ENCODE measurements at regions not wholly inside any gene's neighbourhood (a gene's known extent, or its start where the extent isn't known, plus 50 kb on each side); places are given as distances from the start of the nearest gene placed in this dataset.

- Histone ChIP-seq H3K4me1 (replicated peaks in 1 of 2; ENCODE audit: control insufficient read depth in 2 of 2, insufficient read depth in 2 of 2, low read length in 2 of 2) (no peaks in the 10 kb centered on the region), H3K9ac (ENCODE audit: insufficient read depth in 1 of 2, low read depth in 2 of 2, low read length in 2 of 2) (no peak overlapping the region), H3K9me3 (replicated peaks; ENCODE audit: control insufficient read depth, insufficient read depth, low read depth, low read length) (no peaks in the 10 kb centered on the region), H3K4me3 (no peak overlapping the region), H3K4me2 (ENCODE audit: insufficient read depth, low read length) (no peak overlapping the region), H3K9me1 (ENCODE audit: control insufficient read depth, insufficient read depth, low read length) (peaks cover 3% of the 10 kb centered on the region), H3K36me3 (ENCODE audit: control insufficient read depth, insufficient read depth, low read length) (no peaks in the 10 kb centered on the region), H4K20me1 (replicated peaks; ENCODE audit: control insufficient read depth, insufficient read depth, low read length) (no peaks in the 10 kb centered on the region), H3K27me3 (ENCODE audit: control insufficient read depth in 2 of 2, insufficient read depth in 2 of 2, low read length in 2 of 2) (peaks cover 0 to 26% of the 10 kb centered on the region in 2 experiments; a peak in 2 of 5 replicates), H2AFZ (ENCODE audit: low read depth, low read length) (no peak overlapping the region), H3K27ac (ENCODE audit: extremely low read depth, low read depth, low read length) (no peak overlapping the region), H3K79me2 (ENCODE audit: control insufficient read depth, insufficient read depth, low read length) (no peaks in the 10 kb centered on the region)
- POLR2A ChIA-PET = interaction anchor here (0.5 to 0.7 kb wide), 4 partner anchors 39 to 275 kb away, joined by 3 to 5 read pairs (median 3); no protein-coding TSS in a partner anchor
- no TSS peak for BruUV-seq (replicated peaks)
- 0% methylated on average over 14 of the region's 14 CpGs for WGBS (ENCODE audit: insufficient coverage, low coverage, missing lambda C conversion rate)
- ATAC-seq (no peak), FAIRE-seq (no peak), DNase-seq (ENCODE audit: extremely low read depth in 1 of 4, low spot score in 3 of 4) (no peak)
- CTCF ChIA-PET (ENCODE audit: low intra/inter-chr PET ratio) = no interaction called here
- in situ Hi-C loops (cut with MboI) (no loop called here), intact Hi-C loops (cut with micrococcal nuclease) (no loop called here)
- TF ChIP-seq BRD4 (IDR thresholded peaks at IDR 0.05) (no peak), ZNF263 (CRISPR knock-in tag; IDR thresholded peaks at IDR 0.05; ENCODE audit: borderline replicate concordance) (no peak), ZNF780A (CRISPR knock-in tag; IDR thresholded peaks at IDR 0.05) (no peak), EZH2 (IDR thresholded peaks at IDR 0.05; ENCODE audit: borderline replicate concordance, low read depth, low read length) (no peak), NKRF (IDR thresholded peaks at IDR 0.05; ENCODE audit: borderline replicate concordance) (no peak), NCOR1 (IDR thresholded peaks at IDR 0.05) (no peak), RBM15 (IDR thresholded peaks at IDR 0.05; ENCODE audit: insufficient read depth, low read length) (no peak), ATF1 (CRISPR knock-in tag; IDR thresholded peaks at IDR 0.05) (no peak), ATF1 (tag; IDR thresholded peaks at IDR 0.05) (no peak), ZNF384 (IDR thresholded peaks at IDR 0.05; ENCODE audit: low read depth, low read length) (no peak)
- TF ChIP-seq, protein P1, sequence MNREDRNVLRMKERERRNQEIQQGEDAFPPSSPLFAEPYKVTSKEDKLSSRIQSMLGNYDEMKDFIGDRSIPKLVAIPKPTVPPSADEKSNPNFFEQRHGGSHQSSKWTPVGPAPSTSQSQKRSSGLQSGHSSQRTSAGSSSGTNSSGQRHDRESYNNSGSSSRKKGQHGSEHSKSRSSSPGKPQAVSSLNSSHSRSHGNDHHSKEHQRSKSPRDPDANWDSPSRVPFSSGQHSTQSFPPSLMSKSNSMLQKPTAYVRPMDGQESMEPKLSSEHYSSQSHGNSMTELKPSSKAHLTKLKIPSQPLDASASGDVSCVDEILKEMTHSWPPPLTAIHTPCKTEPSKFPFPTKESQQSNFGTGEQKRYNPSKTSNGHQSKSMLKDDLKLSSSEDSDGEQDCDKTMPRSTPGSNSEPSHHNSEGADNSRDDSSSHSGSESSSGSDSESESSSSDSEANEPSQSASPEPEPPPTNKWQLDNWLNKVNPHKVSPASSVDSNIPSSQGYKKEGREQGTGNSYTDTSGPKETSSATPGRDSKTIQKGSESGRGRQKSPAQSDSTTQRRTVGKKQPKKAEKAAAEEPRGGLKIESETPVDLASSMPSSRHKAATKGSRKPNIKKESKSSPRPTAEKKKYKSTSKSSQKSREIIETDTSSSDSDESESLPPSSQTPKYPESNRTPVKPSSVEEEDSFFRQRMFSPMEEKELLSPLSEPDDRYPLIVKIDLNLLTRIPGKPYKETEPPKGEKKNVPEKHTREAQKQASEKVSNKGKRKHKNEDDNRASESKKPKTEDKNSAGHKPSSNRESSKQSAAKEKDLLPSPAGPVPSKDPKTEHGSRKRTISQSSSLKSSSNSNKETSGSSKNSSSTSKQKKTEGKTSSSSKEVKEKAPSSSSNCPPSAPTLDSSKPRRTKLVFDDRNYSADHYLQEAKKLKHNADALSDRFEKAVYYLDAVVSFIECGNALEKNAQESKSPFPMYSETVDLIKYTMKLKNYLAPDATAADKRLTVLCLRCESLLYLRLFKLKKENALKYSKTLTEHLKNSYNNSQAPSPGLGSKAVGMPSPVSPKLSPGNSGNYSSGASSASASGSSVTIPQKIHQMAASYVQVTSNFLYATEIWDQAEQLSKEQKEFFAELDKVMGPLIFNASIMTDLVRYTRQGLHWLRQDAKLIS (CRISPR knock-in tag; IDR thresholded peaks at IDR 0.05) = no peak
- TF ChIP-seq, protein P2, sequence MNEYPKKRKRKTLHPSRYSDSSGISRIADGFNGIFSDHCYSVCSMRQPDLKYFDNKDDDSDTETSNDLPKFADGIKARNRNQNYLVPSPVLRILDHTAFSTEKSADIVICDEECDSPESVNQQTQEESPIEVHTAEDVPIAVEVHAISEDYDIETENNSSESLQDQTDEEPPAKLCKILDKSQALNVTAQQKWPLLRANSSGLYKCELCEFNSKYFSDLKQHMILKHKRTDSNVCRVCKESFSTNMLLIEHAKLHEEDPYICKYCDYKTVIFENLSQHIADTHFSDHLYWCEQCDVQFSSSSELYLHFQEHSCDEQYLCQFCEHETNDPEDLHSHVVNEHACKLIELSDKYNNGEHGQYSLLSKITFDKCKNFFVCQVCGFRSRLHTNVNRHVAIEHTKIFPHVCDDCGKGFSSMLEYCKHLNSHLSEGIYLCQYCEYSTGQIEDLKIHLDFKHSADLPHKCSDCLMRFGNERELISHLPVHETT (CRISPR knock-in tag; conservative IDR thresholded peaks at IDR 0.05 in 1 of 2, IDR thresholded peaks at IDR 0.05 in 1 of 2) = no peak
- TF ChIP-seq, protein P3, sequence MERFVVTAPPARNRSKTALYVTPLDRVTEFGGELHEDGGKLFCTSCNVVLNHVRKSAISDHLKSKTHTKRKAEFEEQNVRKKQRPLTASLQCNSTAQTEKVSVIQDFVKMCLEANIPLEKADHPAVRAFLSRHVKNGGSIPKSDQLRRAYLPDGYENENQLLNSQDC (CRISPR knock-in tag; IDR thresholded peaks at IDR 0.05) = no peak
Observed at GRCh38 chr6:40796260-40797221, 209.4 kb upstream of the LRFN2 start.
